Lung (tissue), 11 donors: ENCODE measurements at regions not wholly inside any gene's neighbourhood (a gene's known extent, or its start where the extent isn't known, plus 50 kb on each side); places are given as distances from the start of the nearest gene placed in this dataset.

Experiments used
- ATAC-seq: fragments of 200-7000 bp; cut with Tn5 transposase; one replicate; pipeline ENCODE4 v1.9.1; 2020; ENCODE audit warnings: moderate number of reproducible peaks; ENCODE audit not compliant: insufficient read depth, low FRiP score
- DNase-seq, 3 donors: peaks; one replicate each; pipeline ENCODE4 v3.0.0-alpha.2; 2013 to 2017
- H3K27ac ChIP-seq, 2 donors: one replicate each; pipeline ENCODE4 v1.5.1; 2013; ENCODE audit warnings: mild to moderate bottlenecking in 2 of 2, moderate library complexity in 2 of 2, control low read depth in 1 of 2, inconsistent platforms in 1 of 2, low read depth in 1 of 2, low read length in 1 of 2
- H3K27me3 ChIP-seq, 3 donors: one replicate each; pipeline ENCODE4 v1.5.1; 2013; ENCODE audit warnings: low read length in 2 of 3; ENCODE audit not compliant: control insufficient read depth in 3 of 3, insufficient read depth in 3 of 3
- H3K36me3 ChIP-seq, 4 donors: one replicate each; pipeline ENCODE4 v1.5.1; 2013; ENCODE audit warnings: low read length in 4 of 4, mild to moderate bottlenecking in 1 of 4, moderate library complexity in 1 of 4; ENCODE audit not compliant: control insufficient read depth in 4 of 4, insufficient read depth in 4 of 4
- H3K4me1 ChIP-seq, 5 donors: one replicate each; pipeline ENCODE4 v1.5.1; 2013; ENCODE audit warnings: low read length in 5 of 5, mild to moderate bottlenecking in 2 of 5, moderate library complexity in 1 of 5; ENCODE audit not compliant: control insufficient read depth in 5 of 5, insufficient read depth in 5 of 5
- H3K4me3 ChIP-seq: one replicate; pipeline ENCODE4 v1.5.1; 2013; ENCODE audit warnings: mild to moderate bottlenecking, control low read depth, moderate library complexity
- H3K9ac ChIP-seq, 2 donors: one replicate each; pipeline ENCODE4 v1.5.1; 2013; ENCODE audit warnings: low read length in 2 of 2, control low read depth in 1 of 2; ENCODE audit not compliant: insufficient read depth in 1 of 2
- H3K9me3 ChIP-seq, 4 donors: one replicate each; pipeline ENCODE4 v1.5.1; 2013; ENCODE audit warnings: low read length in 3 of 4, mild to moderate bottlenecking in 1 of 4, moderate library complexity in 1 of 4; ENCODE audit not compliant: control insufficient read depth in 4 of 4, insufficient read depth in 3 of 4
- WGBS, 2 donors: extraction: QIAGEN DNeasy Blood & Tissue Kit; methylation state at CpG; one replicate each; pipeline ENCODE4 v1.1.7; 2013; 5-methylcytosine and 5-hydroxymethylcytosine counted together
- TF ChIP-seq, protein P1 (sequence below): IDR thresholded peaks from 2 replicates; pipeline ENCODE4 v1.5.1; 2012; ENCODE audit warnings: mild to moderate bottlenecking; ENCODE audit errors: control extremely low read depth, extremely low read depth
- donor health status: control.
- donor health status: control.
- donor health status: Bipolar disorder and iron deficiency.
- donor health status: healthy.
- donor health status: DM: yes; HTN: yes; CAD: no.

DNA sequence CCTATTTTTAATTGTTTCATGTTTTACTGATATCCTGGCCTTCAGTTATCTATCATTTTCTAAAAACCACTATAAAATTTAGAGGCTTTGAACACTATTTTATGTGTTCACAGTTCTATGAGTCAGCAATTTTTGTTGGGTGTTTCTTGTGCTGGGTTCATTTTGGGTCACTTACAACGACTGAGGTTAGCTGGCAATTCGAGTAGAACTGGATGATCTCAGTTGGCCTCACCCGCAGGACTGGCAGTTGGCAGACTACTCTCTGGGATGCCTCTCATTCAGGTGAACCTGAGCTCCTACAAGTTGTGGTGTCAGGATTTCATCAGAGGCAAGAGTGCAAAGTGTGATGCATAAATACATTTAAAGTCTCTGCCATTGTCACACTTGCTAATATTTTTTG lies 151.0 kb upstream of the PAPPA start:
- TF ChIP-seq, protein P1, sequence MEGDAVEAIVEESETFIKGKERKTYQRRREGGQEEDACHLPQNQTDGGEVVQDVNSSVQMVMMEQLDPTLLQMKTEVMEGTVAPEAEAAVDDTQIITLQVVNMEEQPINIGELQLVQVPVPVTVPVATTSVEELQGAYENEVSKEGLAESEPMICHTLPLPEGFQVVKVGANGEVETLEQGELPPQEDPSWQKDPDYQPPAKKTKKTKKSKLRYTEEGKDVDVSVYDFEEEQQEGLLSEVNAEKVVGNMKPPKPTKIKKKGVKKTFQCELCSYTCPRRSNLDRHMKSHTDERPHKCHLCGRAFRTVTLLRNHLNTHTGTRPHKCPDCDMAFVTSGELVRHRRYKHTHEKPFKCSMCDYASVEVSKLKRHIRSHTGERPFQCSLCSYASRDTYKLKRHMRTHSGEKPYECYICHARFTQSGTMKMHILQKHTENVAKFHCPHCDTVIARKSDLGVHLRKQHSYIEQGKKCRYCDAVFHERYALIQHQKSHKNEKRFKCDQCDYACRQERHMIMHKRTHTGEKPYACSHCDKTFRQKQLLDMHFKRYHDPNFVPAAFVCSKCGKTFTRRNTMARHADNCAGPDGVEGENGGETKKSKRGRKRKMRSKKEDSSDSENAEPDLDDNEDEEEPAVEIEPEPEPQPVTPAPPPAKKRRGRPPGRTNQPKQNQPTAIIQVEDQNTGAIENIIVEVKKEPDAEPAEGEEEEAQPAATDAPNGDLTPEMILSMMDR = no peak
- H3K27ac ChIP-seq = no peak overlapping the region

DNA sequence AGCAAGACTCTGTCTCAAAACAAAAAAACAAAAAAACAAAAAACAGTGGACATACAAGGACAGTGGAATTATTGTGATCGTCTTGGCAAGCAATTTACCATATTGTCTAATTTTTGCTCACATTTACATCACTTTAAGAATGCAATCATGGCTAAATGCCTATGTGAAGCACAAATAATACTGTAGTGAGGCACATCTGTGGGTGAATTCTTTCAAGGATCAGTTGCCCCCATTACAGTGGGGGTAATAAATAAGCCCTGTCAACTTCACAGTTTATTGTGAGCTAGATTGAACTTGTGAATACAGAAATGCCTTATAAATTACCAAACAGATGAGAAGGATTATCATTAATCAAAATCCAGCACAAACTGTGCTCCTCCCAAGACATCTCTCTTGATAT lies 150.2 kb upstream of the PAPPA start:
- Histone ChIP-seq H3K27me3 (no peaks in the 10 kb centered on the region), H3K9me3 (no peaks in the 10 kb centered on the region), H3K27ac (no peak overlapping the region), H3K4me1 (peaks cover 0 to 3% (median 0%) of the 10 kb centered on the region in 5 donors), H3K36me3 (no peaks in the 10 kb centered on the region), H3K9ac (no peak overlapping the region), H3K4me3 (no peak overlapping the region)
- DNase-seq (no peak), ATAC-seq (no peak)
- 82 to 87% methylated on average over 1 of the region's 1 CpG for WGBS, 2 donors
- TF ChIP-seq, protein P1 = no peak

More for the DNA sequence above, 151.0 kb upstream of the PAPPA start:
- Histone ChIP-seq H3K27me3 (no peaks in the 10 kb centered on the region), H3K36me3 (no peaks in the 10 kb centered on the region), H3K9me3 (no peaks in the 10 kb centered on the region), H3K9ac (no peak overlapping the region), H3K4me3 (no peak overlapping the region), H3K4me1 (peaks cover 0 to 3% (median 0%) of the 10 kb centered on the region in 5 donors)
- WGBS, 2 donors = 62 to 81% methylated on average over 3 of the region's 3 CpGs
- no peak for ATAC-seq
- DNase-seq = no peak

DNA sequence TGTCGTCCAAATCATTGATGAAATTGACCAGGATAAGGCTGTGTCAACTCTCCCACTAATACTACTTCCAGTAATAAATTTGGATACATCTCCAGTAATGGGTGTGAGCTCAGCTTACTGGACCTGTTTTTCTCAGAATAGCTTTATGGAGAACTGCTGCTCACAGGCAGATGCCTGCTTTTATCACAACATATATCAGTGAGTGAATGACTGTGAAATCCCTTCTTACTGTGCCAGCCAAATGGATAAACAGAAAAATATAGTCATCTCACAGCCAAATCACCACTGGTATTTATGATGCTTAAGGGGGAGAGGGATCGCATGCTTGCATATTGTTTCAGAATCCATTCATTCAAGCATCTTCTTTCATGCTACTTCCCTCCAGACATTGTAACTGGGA lies 148.4 kb upstream of the PAPPA start:
- H3K36me3 ChIP-seq = no peaks in the 10 kb centered on the region
- TF ChIP-seq, protein P1 = no peak
- no peak overlapping the region for H3K27ac ChIP-seq
- WGBS, 2 donors = 57 to 74% methylated on average over 2 of the region's 2 CpGs
- peaks cover 0 to 3% (median 0%) of the 10 kb centered on the region in 5 donors for H3K4me1 ChIP-seq
- H3K4me3 ChIP-seq = no peak overlapping the region
- H3K9me3 ChIP-seq = no peaks in the 10 kb centered on the region
- H3K9ac ChIP-seq = no peak overlapping the region
- no peaks in the 10 kb centered on the region for H3K27me3 ChIP-seq
- ATAC-seq (no peak), DNase-seq (no peak)

DNA sequence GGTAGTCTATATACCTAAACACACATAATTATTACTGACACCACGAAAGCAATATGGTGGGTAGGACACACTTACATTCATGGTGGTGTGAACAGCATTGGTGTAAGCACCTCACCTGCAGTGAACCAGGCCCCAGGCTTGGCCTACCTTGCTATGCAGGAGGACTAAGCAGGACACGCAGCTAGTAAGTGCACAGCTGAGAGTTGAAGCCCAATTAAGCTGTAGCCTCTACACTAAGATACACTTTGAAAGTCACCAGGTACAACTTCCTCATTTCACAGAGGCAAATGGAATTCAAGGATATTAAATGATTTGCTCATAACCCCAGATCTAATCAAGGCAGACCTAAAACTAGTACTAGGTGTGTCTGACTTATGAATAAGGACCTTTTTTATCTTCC lies 145.8 kb upstream of the PAPPA start:
- DNase-seq (no peak), ATAC-seq (no peak)
- no peaks in the 10 kb centered on the region for H3K27me3 ChIP-seq
- TF ChIP-seq, protein P1 = no peak
- H3K9ac ChIP-seq = no peak overlapping the region
- no peak overlapping the region for H3K4me3 ChIP-seq
- no peaks in the 10 kb centered on the region for H3K4me1 ChIP-seq
- H3K27ac ChIP-seq = no peak overlapping the region
- H3K9me3 ChIP-seq = no peaks in the 10 kb centered on the region
- no peaks in the 10 kb centered on the region for H3K36me3 ChIP-seq
- WGBS, 2 donors = 87 to 89% methylated on average over 2 of the region's 2 CpGs
